ENCODE measurements at regions not wholly inside any gene's neighbourhood (a gene's known extent, or its start where the extent isn't known, plus 50 kb on each side); places are given as distances from the start of the nearest gene placed in this dataset.

- H3K4me3 ChIP-seq: no peak overlapping the region
- no peaks in the 10 kb centered on the region for H3K9me3 ChIP-seq (replicated peaks in 1 of 3)
- intact Hi-C loops (cut with DNase I): no loop called here
- DNase-seq: no peak
- H3K27ac ChIP-seq: no peak overlapping the region
- 20 to 56% (median 26%) methylated on average over 1 of the region's 1 CpG for WGBS, 4 donors
- no peaks in the 10 kb centered on the region for H3K27me3 ChIP-seq
- no peaks in the 10 kb centered on the region for H3K4me1 ChIP-seq (replicated peaks in 1 of 2)
- TF ChIP-seq CTCF (IDR thresholded peaks at IDR 0.05): no peak
- TF ChIP-seq POLR2A (IDR thresholded peaks at IDR 0.05): no peak
- no peaks in the 10 kb centered on the region for H3K36me3 ChIP-seq (replicated peaks in 1 of 2)
Observed at GRCh38 chr11:81255895-81256294, 1477.8 kb downstream of the FAM181B start.

GRCh38 chr11:81253244-81253643 lies 1480.4 kb downstream of the FAM181B start:
- no peak overlapping the region for H3K4me3 ChIP-seq
- DNase-seq: no peak
- 52 to 62% (median 57%) methylated on average over 1 of the region's 1 CpG for WGBS, 4 donors
- no peaks in the 10 kb centered on the region for H3K36me3 ChIP-seq (replicated peaks in 1 of 2)
- H3K4me1 ChIP-seq (replicated peaks in 1 of 2): no peaks in the 10 kb centered on the region
- no peak overlapping the region for H3K27ac ChIP-seq
- no peaks in the 10 kb centered on the region for H3K9me3 ChIP-seq (replicated peaks in 1 of 3)
- no peaks in the 10 kb centered on the region for H3K27me3 ChIP-seq
- intact Hi-C loops (cut with DNase I): no loop called here
- no peak for TF ChIP-seq POLR2A (IDR thresholded peaks at IDR 0.05)
- no peak for TF ChIP-seq CTCF (IDR thresholded peaks at IDR 0.05)

GRCh38 chr11:81246941-81247340 lies 1486.7 kb downstream of the FAM181B start:
- 58 to 74% (median 70%) methylated on average over 3 of the region's 3 CpGs for WGBS, 4 donors
- TF ChIP-seq CTCF (IDR thresholded peaks at IDR 0.05) (no peak), POLR2A (IDR thresholded peaks at IDR 0.05) (no peak)

GRCh38 chr11:81245791-81246190 lies 1487.9 kb downstream of the FAM181B start:
- Histone ChIP-seq H3K4me1 (replicated peaks in 1 of 2) (no peaks in the 10 kb centered on the region), H3K27ac (no peak overlapping the region), H3K36me3 (replicated peaks in 1 of 2) (no peaks in the 10 kb centered on the region), H3K27me3 (no peaks in the 10 kb centered on the region), H3K9me3 (replicated peaks in 1 of 3) (no peaks in the 10 kb centered on the region), H3K4me3 (no peak overlapping the region)
- TF ChIP-seq POLR2A (IDR thresholded peaks at IDR 0.05) (no peak), CTCF (IDR thresholded peaks at IDR 0.05) (no peak)
- WGBS, 4 donors: 83 to 89% (median 85%) methylated on average over 3 of the region's 3 CpGs
- no peak for DNase-seq
- intact Hi-C loops (cut with DNase I): no loop called here

More at GRCh38 chr11:81246941-81247340, 1486.7 kb downstream of the FAM181B start:
- Histone ChIP-seq H3K27me3 (no peaks in the 10 kb centered on the region), H3K27ac (no peak overlapping the region), H3K9me3 (replicated peaks in 1 of 3) (no peaks in the 10 kb centered on the region), H3K4me3 (no peak overlapping the region), H3K4me1 (replicated peaks in 1 of 2) (no peaks in the 10 kb centered on the region), H3K36me3 (replicated peaks in 1 of 2) (no peaks in the 10 kb centered on the region)
- DNase-seq: no peak
- intact Hi-C loops (cut with DNase I): no loop called here

All from adrenal gland (tissue), 9 donors.